Stimulated activated CD8-positive, alpha-beta memory T cell treated with anti-CD3 and anti-CD28 coated beads, Interleukin-7, amount 100 ng/mL, for 48 hours (primary cell): ENCODE measurements at regions not wholly inside any gene's neighbourhood (a gene's known extent, or its start where the extent isn't known, plus 50 kb on each side); places are given as distances from the start of the nearest gene placed in this dataset.
"Not testable (repeated sequence)": the region's sequence is repeated elsewhere in the genome, so short reads cannot be mapped to it uniquely, and the experiment has no call there.

Experiments
- DNase-seq, 2 donors: peaks; one replicate each; pipeline ENCODE4 v3.0.0-alpha.2; 2020; ENCODE audit warnings: low read depth in 1 of 2; ENCODE audit errors: extremely low read depth in 1 of 2

GRCh38 chr9:67708109-67708508, 150.6 kb upstream of the ANKRD20A1 start:
- not testable (repeated sequence) for DNase-seq

GRCh38 chr9:67711429-67711828, 147.3 kb upstream of the ANKRD20A1 start:
- DNase-seq, result not testable (repeated sequence)

- not testable (repeated sequence) for DNase-seq
These were observed 146.8 kb upstream of the ANKRD20A1 start for GRCh38 chr9:67711931-67712330.

GRCh38 chr9:67712956-67713355, 145.8 kb upstream of the ANKRD20A1 start:
- not testable (repeated sequence) for DNase-seq

- DNase-seq, result peak in 1 of 2 donors; percentile 26
These were observed 140.8 kb upstream of the ANKRD20A1 start for GRCh38 chr9:67717830-67718388.

GRCh38 chr9:67720491-67720890, 138.2 kb upstream of the ANKRD20A1 start:
- DNase-seq, result not testable (repeated sequence)

GRCh38 chr9:67722460-67723090, 136.2 kb upstream of the ANKRD20A1 start:
- DNase-seq, result not testable (repeated sequence)

- peak in 1 of 2 donors; percentile 0 for DNase-seq
These were observed 135.5 kb upstream of the ANKRD20A1 start for GRCh38 chr9:67723185-67723584.

- peak in 1 of 2 donors; percentile 21 for DNase-seq
These were observed 133.8 kb upstream of the ANKRD20A1 start for GRCh38 chr9:67724885-67725284.

- peak in 1 of 2 donors; percentile 2 for DNase-seq
These were observed 132.3 kb upstream of the ANKRD20A1 start for GRCh38 chr9:67726213-67726988.

GRCh38 chr9:67763133-67763532, 95.6 kb upstream of the ANKRD20A1 start:
- not testable (repeated sequence) for DNase-seq

GRCh38 chr9:67771807-67772206, 86.9 kb upstream of the ANKRD20A1 start:
- not testable (repeated sequence) for DNase-seq

GRCh38 chr9:67800170-67800569, 58.6 kb upstream of the ANKRD20A1 start:
- not testable (repeated sequence) for DNase-seq
